ENCODE measurements at regions not wholly inside any gene's neighbourhood (a gene's known extent, or its start where the extent isn't known, plus 50 kb on each side); places are given as distances from the start of the nearest gene placed in this dataset.

- no peak for DNase-seq (ENCODE audit: low read depth)
Measured at GRCh38 chr3:5428607-5429516, 241.4 kb downstream of the EDEM1 start.

- no peak for DNase-seq (ENCODE audit: low read depth)
Measured at GRCh38 chr3:5429517-5429890, 242.0 kb downstream of the EDEM1 start.

- DNase-seq (ENCODE audit: low read depth): no peak
Measured at GRCh38 chr3:5430701-5431100, 243.2 kb downstream of the EDEM1 start.

GRCh38 chr3:5431146-5431545 is 243.6 kb downstream of the EDEM1 start:
- DNase-seq (ENCODE audit: low read depth): no peak

GRCh38 chr3:5431811-5432378 is 244.4 kb downstream of the EDEM1 start:
- no peak for DNase-seq (ENCODE audit: low read depth)

- DNase-seq (ENCODE audit: low read depth): no peak
Measured at GRCh38 chr3:5437296-5437782, 249.8 kb downstream of the EDEM1 start.

GRCh38 chr3:5437783-5438323 is 250.3 kb downstream of the EDEM1 start:
- DNase-seq (ENCODE audit: low read depth): no peak

GRCh38 chr3:5441401-5441800 is 253.9 kb downstream of the EDEM1 start:
- no peak for DNase-seq (ENCODE audit: low read depth)

GRCh38 chr3:5442106-5442785 is 254.7 kb downstream of the EDEM1 start:
- DNase-seq (ENCODE audit: low read depth): no peak

GRCh38 chr3:5442786-5443138 is 255.3 kb downstream of the EDEM1 start:
- DNase-seq (ENCODE audit: low read depth): no peak

- no peak for DNase-seq (ENCODE audit: low read depth)
Measured at GRCh38 chr3:5444253-5444652, 256.7 kb downstream of the EDEM1 start.

- no peak for DNase-seq (ENCODE audit: low read depth)
Measured at GRCh38 chr3:5445676-5446201, 258.2 kb downstream of the EDEM1 start.

- DNase-seq (ENCODE audit: low read depth): no peak
Measured at GRCh38 chr3:5448246-5448645, 260.7 kb downstream of the EDEM1 start.

- DNase-seq (ENCODE audit: low read depth): no peak
Measured at GRCh38 chr3:5448816-5449215, 261.3 kb downstream of the EDEM1 start.

- no peak for DNase-seq (ENCODE audit: low read depth)
Measured at GRCh38 chr3:5456199-5456598, 268.7 kb downstream of the EDEM1 start.

- no peak for DNase-seq (ENCODE audit: low read depth)
Measured at GRCh38 chr3:5458526-5458925, 271.0 kb downstream of the EDEM1 start.

GRCh38 chr3:5462086-5462485 is 274.6 kb downstream of the EDEM1 start:
- no peak for DNase-seq (ENCODE audit: low read depth)

GRCh38 chr3:5463991-5464390 is 276.5 kb downstream of the EDEM1 start:
- DNase-seq (ENCODE audit: low read depth): no peak

- DNase-seq (ENCODE audit: low read depth): no peak
Measured at GRCh38 chr3:5464649-5465048, 277.1 kb downstream of the EDEM1 start.

- DNase-seq (ENCODE audit: low read depth): no peak
Measured at GRCh38 chr3:5465183-5465582, 277.7 kb downstream of the EDEM1 start.

- DNase-seq (ENCODE audit: low read depth): no peak
Measured at GRCh38 chr3:5466065-5466464, 278.6 kb downstream of the EDEM1 start.

- DNase-seq (ENCODE audit: low read depth): no peak
Measured at GRCh38 chr3:5466717-5467116, 279.2 kb downstream of the EDEM1 start.

- no peak for DNase-seq (ENCODE audit: low read depth)
Measured at GRCh38 chr3:5473471-5473870, 286.0 kb downstream of the EDEM1 start.
